Kidney (tissue), 13 donors: ENCODE measurements at regions not wholly inside any gene's neighbourhood (a gene's known extent, or its start where the extent isn't known, plus 50 kb on each side); places are given as distances from the start of the nearest gene placed in this dataset.

Source experiments
- DNase-seq, 5 donors: peaks; one replicate each; pipeline ENCODE4 v3.0.0-alpha.2; 2013 to 2020
- FAIRE-seq: peaks from 2 replicates; lab custom pipeline; 2012; peaks lifted over from hg19 to GRCh38; lab: Jason Lieb, UNC
- H3K27ac ChIP-seq, 2 donors: one replicate each; pipeline ENCODE4 v1.7.0; 2013; ENCODE audit warnings: low read depth in 2 of 2, low read length in 2 of 2, inconsistent platforms in 1 of 2
- H3K27me3 ChIP-seq: one replicate; pipeline ENCODE4 v1.7.1; 2013; ENCODE audit warnings: low read length, inconsistent platforms; ENCODE audit not compliant: control insufficient read depth, insufficient read depth
- H3K36me3 ChIP-seq, 3 donors: one replicate each; pipeline versions ENCODE4 v1.7.0 to v1.7.1; 2013; ENCODE audit warnings: low read length in 3 of 3, control low read depth in 1 of 3, inconsistent platforms in 1 of 3; ENCODE audit not compliant: insufficient read depth in 3 of 3, control insufficient read depth in 2 of 3
- H3K4me1 ChIP-seq, 3 donors: one replicate each; pipeline versions ENCODE4 v1.7.0 to v1.7.1; 2013; ENCODE audit warnings: low read length in 3 of 3, inconsistent platforms in 1 of 3, low read depth in 1 of 3; ENCODE audit not compliant: control insufficient read depth in 2 of 3, insufficient read depth in 2 of 3
- H3K4me3 ChIP-seq, 3 donors: one replicate each; pipeline versions ENCODE4 v1.7.0 to v1.8.1; 2013; ENCODE audit warnings: low read length in 3 of 3, control low read depth in 1 of 3, inconsistent platforms in 1 of 3
- H3K9ac ChIP-seq, 3 donors: one replicate each; pipeline versions ENCODE4 v1.7.0 to v1.7.1; 2013; ENCODE audit warnings: low read length in 3 of 3, control low read depth in 1 of 3, inconsistent platforms in 1 of 3
- H3K9me3 ChIP-seq, 3 donors: one replicate each; pipeline versions ENCODE4 v1.7.0 to v1.7.1; 2013; ENCODE audit warnings: low read length in 3 of 3, control low read depth in 1 of 3, inconsistent platforms in 1 of 3; ENCODE audit not compliant: control insufficient read depth in 2 of 3, insufficient read depth in 1 of 3
- intact Hi-C: fragments of 100-400 bp; cut with DNase I; formaldehyde crosslinking; loops from one replicate; pipeline ENCODE4 v1.11.1; 2022
- TF ChIP-seq, protein P1 (sequence below): IDR thresholded peaks from 3 replicates; pipeline ENCODE4 v1.5.1; 2012; ENCODE audit warnings: mild to moderate bottlenecking, moderate library complexity, borderline replicate concordance; ENCODE audit not compliant: insufficient read depth; ENCODE audit errors: extremely low read depth
- donor health status: control.
- donor health status: control.
- donor health status: control.
- donor health status: control.
- donor health status: control.
- donor health status: DM: yes; HTN: yes; CAD: no.
- donor health status: Normal renal cell carcinoma (clear cell type).

DNA sequence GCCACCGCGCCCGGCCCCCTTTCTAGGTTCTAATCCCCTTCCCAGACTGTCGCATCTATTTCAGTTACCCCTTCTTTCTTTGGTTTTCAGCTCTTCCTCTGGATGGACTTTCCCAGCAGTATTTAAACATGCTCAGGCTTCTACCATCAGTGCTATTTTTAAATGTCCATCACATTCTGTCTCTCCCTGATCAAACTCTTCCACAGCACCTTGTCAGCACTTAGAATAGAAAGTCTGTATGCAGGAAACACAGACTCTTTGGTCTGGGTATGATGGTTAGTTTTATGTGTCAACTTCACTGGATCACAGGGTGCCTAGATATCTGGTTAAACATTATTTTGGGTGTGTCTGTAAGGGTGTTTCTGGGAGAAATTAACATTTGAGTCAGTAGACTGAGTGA lies 297.8 kb upstream of the ECI2 start:
- Histone ChIP-seq H3K27ac (no peak overlapping the region), H3K9ac (no peak overlapping the region), H3K4me3 (no peak overlapping the region), H3K27me3 (no peaks in the 10 kb centered on the region), H3K9me3 (peaks cover 0 to 4% (median 2%) of the 10 kb centered on the region in 3 donors), H3K4me1 (no peaks in the 10 kb centered on the region), H3K36me3 (no peaks in the 10 kb centered on the region)
- intact Hi-C loops, result no loop called here
- TF ChIP-seq, protein P1, sequence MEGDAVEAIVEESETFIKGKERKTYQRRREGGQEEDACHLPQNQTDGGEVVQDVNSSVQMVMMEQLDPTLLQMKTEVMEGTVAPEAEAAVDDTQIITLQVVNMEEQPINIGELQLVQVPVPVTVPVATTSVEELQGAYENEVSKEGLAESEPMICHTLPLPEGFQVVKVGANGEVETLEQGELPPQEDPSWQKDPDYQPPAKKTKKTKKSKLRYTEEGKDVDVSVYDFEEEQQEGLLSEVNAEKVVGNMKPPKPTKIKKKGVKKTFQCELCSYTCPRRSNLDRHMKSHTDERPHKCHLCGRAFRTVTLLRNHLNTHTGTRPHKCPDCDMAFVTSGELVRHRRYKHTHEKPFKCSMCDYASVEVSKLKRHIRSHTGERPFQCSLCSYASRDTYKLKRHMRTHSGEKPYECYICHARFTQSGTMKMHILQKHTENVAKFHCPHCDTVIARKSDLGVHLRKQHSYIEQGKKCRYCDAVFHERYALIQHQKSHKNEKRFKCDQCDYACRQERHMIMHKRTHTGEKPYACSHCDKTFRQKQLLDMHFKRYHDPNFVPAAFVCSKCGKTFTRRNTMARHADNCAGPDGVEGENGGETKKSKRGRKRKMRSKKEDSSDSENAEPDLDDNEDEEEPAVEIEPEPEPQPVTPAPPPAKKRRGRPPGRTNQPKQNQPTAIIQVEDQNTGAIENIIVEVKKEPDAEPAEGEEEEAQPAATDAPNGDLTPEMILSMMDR, result no peak
- FAIRE-seq (no peak), DNase-seq (no peak)

DNA sequence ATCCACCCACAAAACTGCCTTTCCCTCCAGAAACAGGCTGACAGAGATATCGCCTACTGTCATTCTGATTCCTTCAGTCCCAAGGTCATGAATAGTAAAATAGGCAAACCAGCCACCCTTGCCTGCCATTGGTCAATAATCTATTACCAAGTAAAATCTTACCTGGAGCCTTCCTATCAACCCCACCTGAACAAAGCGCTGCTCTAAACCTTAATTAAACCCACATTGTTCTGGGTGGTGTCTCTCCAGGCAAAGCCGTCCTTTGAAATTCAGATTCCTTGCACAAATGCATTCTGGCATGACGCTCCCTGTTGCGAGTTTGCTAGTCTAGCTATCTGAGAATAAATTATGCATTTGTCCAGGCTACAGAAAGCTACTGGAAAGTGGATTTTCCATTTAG lies 291.6 kb upstream of the ECI2 start:
- TF ChIP-seq, protein P1, result no peak
- H3K27ac ChIP-seq, result no peak overlapping the region
- intact Hi-C loops, result no loop called here
- no peaks in the 10 kb centered on the region for H3K27me3 ChIP-seq
- no peak overlapping the region for H3K9ac ChIP-seq
- no peaks in the 10 kb centered on the region for H3K36me3 ChIP-seq
- no peak overlapping the region for H3K4me3 ChIP-seq
- peaks cover 0 to 4% (median 0%) of the 10 kb centered on the region in 3 donors for H3K9me3 ChIP-seq
- DNase-seq, result no peak
- no peak for FAIRE-seq
- H3K4me1 ChIP-seq, result no peaks in the 10 kb centered on the region

DNA sequence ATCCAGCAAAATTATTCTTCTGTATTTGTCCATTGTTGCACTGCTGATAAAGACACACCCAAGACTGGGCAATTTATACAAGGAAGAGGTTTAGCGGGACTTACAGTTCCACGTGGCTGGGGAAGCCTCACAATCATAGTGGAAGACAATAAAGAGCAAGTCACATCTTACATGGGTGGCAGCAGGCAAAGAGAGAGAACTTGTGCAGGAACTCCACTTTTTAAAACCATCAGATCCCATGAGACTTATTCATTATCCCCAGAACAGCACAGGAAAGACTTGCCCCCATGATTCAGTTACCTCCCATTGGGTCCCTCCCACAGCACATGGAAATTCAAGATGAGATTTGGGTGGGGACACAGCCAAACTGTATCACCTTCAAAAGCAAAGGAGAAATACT lies 286.5 kb upstream of the ECI2 start:
- Histone ChIP-seq H3K4me3 (no peak overlapping the region), H3K27me3 (no peaks in the 10 kb centered on the region), H3K27ac (no peak overlapping the region), H3K4me1 (no peaks in the 10 kb centered on the region), H3K36me3 (no peaks in the 10 kb centered on the region), H3K9me3 (peaks cover 0 to 2% (median 0%) of the 10 kb centered on the region in 3 donors), H3K9ac (no peak overlapping the region)
- DNase-seq (no peak), FAIRE-seq (no peak)
- intact Hi-C loops, result no loop called here
- TF ChIP-seq, protein P1, result no peak
